Activated CD4-positive, CD25-positive, alpha-beta regulatory T cell treated with anti-CD3 and anti-CD28 coated beads, Interleukin-2, amount 50 U/mL, for 24 hours (primary cell): ENCODE measurements at regions not wholly inside any gene's neighbourhood (a gene's known extent, or its start where the extent isn't known, plus 50 kb on each side); places are given as distances from the start of the nearest gene placed in this dataset.
"Not testable (repeated sequence)": the region's sequence is repeated elsewhere in the genome, so short reads cannot be mapped to it uniquely, and the experiment has no call there.

Source experiments
- ATAC-seq, 2 donors: fragments of 150-1000 bp; cut with Tn5 transposase; one replicate each; pipeline ENCODE4 v1.10.0; 2021; ENCODE audit warnings: mild to moderate bottlenecking in 1 of 2, moderate library complexity in 1 of 2

- ATAC-seq = not testable (repeated sequence)
Measured at GRCh38 chr15:31705076-31705678, 325.1 kb upstream of the CHRNA7 start.

DNA sequence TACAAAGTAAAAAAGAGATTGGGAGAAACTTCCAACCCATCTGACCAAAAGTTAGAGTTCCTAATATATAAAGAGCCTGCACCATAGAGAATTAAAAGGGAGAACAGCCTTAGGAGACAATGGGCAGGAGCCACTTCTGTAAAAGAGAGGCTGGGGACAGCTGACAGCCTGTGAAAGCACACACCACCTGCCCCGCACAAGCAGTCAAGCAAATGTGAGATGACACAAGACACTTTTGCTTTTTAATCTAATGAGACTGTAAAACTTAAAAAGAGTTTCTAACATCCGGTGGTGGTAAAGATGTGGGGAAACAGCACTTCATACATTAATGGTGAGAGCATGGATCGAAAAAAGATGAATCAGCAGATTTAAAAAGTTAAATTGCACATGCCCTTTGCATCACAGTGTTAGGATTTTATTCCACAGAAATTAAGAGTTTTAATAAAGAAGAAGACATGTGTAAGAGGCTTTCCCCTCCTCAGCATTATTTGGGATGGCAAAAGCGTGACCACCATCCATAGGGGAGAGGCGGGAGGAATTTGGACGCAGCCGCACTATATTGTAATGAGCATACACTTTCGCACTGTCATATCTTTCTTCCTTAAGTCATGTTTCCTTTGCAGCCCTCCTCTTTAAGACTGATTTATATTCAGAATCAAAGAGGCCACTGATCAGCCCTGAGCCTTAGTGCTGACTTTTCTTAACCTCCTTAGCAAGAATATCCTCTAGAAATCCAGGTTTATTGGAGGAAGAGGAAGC is 322.2 kb upstream of the CHRNA7 start:
- peak; percentile 80 to 86 for ATAC-seq

GRCh38 chr15:31708703-31709327 is 321.5 kb upstream of the CHRNA7 start:
- peak; percentile 90 to 91 for ATAC-seq

DNA sequence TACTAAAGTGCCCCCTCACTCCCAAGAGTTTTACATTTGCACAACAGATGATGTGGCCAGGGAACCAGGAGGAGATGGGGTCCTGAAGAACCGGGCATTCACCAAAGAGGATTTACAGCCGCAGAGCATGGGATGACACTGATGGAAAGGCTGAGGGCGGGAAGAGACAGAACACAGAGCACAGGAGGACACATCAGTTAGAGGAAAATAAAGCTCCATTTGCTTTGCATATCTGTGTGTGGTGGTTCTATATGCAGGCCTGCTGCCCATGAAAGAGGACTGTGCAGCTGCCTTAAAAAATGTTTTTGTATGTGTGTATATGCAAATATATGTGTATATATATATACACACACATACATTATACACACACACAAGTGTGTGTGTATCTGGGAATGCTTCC is 320.8 kb upstream of the CHRNA7 start:
- ATAC-seq = not testable (repeated sequence)

GRCh38 chr15:31710806-31711205 is 319.5 kb upstream of the CHRNA7 start:
- not testable (repeated sequence) for ATAC-seq

DNA sequence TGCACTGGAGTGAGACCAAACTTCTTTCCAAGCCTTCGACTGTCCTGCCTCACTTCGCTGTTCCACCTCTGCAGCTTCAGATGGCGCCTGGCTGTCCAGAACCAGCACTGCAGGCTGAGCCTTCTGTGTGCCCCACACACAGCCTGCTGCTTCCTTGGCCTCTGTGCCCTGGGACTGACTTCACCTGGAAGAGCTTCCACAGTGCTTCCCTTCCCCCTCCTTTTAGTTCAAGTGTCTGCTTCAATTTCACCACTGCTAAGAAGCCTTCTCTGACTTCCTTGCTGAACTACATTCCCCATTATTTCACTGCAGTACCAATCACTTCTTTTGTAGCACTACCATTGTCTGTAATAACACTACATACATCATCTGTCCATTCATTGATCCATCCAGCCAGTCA is 315.1 kb upstream of the CHRNA7 start:
- ATAC-seq = not testable (repeated sequence)

DNA sequence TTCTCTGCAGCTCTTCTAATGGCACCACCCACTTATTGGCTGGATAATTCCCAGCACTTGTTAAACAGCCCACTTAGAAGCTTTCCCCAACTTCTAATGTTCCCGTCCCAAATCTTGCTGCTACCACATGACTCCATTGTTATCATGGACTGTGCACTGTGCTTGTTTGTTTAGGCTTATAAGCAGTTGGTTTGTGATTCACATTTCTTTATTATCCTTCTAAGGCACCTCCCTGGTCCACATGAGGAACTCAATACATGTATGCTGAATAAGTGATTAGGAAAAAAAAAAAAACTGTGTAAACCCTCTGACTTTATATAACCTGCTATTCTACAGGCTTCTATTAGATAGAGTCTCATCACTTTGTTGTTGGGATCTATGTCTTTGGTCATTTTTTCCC is 311.7 kb upstream of the CHRNA7 start:
- ATAC-seq = not testable (repeated sequence)

DNA sequence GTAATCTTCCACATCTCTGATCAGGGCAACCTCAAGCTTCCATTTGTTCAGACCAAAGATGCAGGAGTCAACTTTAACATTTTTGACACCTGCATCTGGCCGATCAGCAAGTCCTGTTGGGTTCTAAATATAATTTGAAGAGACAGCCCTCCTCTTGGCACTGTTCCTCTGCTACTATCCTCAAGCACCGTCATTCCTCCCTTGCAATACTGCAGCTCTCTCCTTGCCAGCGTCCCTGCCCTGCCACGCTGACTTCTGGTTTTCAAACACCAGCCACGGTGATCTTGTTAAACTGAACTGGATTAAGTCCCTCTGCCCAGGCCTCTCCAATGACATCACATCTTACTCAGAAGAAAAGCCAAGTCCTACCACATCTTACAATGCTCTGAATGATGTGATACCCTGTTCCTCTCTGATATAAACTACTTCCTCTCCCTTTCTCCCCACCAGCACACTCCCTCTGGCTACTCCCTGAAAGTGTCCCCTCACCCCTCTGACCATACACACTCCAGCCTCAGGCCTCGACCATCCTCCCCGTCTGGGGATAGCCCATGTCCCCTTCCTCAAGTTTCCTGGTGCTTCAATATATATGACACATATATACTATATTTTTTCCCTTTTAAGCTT is 310.8 kb upstream of the CHRNA7 start:
- not testable (repeated sequence) for ATAC-seq

- ATAC-seq = not testable (repeated sequence)
Measured at GRCh38 chr15:31723019-31723418, 307.3 kb upstream of the CHRNA7 start.

- ATAC-seq = not testable (repeated sequence)
Measured at GRCh38 chr15:31724903-31725302, 305.4 kb upstream of the CHRNA7 start.

DNA sequence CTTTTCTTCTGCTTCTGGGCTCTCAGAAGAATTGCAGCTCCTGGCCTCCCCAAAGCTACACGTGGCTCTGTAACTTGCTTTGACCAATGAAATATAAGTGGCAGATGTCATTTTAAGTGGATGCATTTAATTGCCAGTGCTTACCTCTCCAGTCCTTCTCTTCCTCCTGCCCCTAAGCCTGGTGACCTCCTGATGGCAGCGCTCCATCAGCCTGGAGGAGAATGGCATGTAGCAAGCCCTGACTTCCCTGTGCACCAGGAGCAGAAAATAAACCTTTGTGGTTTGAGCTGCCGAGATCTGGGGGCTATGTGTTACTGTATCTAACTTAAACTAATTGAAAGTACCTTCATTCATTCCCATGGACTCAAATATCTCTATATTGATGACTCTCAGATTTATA is 304.7 kb upstream of the CHRNA7 start:
- ATAC-seq = not testable (repeated sequence)

- ATAC-seq = no peak
Measured at GRCh38 chr15:31727612-31728011, 302.7 kb upstream of the CHRNA7 start.

- ATAC-seq = no peak
Measured at GRCh38 chr15:31732726-31733125, 297.6 kb upstream of the CHRNA7 start.

- ATAC-seq = no peak
Measured at GRCh38 chr15:31733424-31733823, 296.9 kb upstream of the CHRNA7 start.

GRCh38 chr15:31740203-31740602 is 290.1 kb upstream of the CHRNA7 start:
- no peak for ATAC-seq

- no peak for ATAC-seq
Measured at GRCh38 chr15:31745841-31746240, 284.5 kb upstream of the CHRNA7 start.

- no peak for ATAC-seq
Measured at GRCh38 chr15:31752065-31752762, 278.1 kb upstream of the CHRNA7 start.

GRCh38 chr15:31752905-31753304 is 277.4 kb upstream of the CHRNA7 start:
- ATAC-seq = no peak

GRCh38 chr15:31758126-31758525 is 272.2 kb upstream of the CHRNA7 start:
- no peak for ATAC-seq

DNA sequence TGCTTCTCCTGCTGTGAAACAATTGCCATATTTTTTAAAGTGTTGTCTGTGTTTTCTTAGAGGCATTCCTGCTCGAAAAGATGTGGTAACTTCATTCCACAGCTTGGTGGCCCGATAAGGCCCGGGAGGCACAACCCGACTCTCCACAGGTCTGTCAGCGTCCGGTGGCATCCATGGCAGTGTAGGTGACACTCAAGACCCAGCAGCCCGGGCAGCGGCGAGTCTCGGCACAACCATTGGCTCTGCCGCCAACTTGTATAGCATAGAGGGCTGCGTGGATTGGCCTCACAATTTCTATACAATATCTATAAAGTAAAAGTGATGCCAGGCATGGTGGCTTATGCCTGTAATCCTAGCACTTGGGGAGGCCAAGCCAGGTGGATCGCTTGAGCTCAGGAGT is 262.3 kb upstream of the CHRNA7 start:
- ATAC-seq = no peak

DNA sequence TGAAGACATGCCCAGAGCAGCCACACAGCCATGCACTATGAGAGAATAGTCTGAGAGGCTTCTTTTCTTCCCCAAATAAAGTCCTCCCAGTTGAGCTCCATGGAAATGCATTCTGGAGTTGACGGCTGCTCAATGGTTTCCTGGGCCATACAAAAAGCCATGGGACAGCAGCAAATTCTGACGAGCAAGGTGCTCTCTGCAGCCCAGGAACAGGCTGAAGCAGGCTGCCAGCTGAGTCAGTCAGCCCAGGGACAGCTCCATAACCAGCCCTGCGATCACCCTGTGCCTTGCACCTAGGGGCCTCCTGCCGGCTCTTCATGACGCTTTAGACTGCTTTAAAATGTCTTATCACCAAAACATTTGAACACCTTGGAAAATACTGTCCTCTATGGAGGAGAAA is 256.3 kb upstream of the CHRNA7 start:
- no peak for ATAC-seq

DNA sequence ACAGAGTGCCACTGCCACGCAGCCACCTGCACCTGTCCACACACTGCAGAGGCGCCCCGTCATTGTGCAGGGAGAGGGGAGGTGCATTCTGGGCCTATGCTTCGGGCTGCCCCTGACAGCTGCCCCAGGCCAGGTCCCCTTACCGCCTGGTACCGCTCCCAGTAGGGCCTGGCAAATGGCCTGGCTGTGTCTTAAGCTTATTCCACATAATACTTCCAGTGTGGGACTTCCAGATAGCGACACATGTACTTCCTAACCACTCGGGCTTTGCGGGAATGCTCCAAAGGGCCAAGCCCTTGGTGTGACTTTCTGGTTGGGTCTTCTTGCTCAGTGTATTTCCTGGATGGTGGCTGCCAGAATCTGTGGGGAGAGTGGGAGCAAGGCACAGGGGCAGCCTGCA is 254.3 kb upstream of the CHRNA7 start:
- ATAC-seq = no peak

DNA sequence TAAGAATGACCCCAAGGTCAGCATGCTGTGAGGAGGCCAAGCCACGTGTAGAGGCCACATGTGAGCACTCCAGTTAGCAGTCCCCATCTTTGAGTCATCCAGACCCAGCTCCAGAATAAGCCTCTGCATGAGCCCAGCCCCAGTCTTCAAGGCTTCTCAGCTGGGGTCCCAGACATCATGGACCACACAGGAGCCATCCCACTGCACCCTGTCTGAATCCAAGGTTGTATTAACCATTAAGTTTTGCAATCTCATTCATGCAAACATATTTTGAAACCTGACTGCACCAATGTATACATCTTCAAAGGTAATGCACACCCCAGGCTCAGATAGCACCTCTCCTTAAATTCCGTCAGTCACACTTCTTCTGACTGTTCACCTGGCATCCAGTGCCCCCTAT is 249.1 kb upstream of the CHRNA7 start:
- no peak for ATAC-seq
